ENCODE measurements at regions not wholly inside any gene's neighbourhood (a gene's known extent, or its start where the extent isn't known, plus 50 kb on each side); places are given as distances from the start of the nearest gene placed in this dataset.

DNA sequence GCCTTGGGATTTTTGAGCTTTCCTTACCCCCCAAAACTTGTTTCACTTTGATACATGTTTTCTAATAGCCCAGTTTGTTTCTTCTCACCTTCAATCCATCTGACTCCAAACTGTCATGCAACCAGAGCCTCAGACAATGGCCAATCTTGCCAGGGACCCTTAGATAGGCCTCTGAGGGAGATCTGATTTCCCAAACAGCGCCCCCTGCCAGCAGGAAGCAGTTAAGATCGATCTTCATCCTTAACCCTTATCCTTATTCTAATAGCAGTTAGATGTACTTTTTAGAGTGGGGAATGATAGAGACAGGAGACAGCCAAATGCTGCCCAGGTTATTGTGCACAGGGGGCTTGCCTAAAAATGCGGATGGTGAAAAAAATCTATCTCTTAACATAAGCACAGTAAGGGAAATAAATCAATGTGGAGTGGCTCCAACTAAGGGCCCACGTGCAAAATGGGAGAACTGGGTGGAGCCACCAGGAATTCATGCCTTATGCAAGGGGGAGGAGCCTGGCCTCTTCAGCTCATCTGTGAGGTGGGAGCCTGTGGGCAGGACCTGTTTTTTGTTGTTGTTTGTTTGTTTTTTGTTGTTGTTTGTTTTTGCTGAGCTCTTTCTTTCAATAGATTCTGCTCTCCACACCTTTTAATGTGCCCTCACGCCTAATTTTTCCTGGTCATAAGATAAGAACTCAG, 833.6 kb upstream of the AGA start:
- H3K36me3 ChIP-seq (ENCODE audit: insufficient read depth, low read length): no peaks in the 10 kb centered on the region
- no peaks in the 10 kb centered on the region for H3K4me1 ChIP-seq (ENCODE audit: insufficient read depth, low read length)
- WGBS: 87% methylated on average over 3 of the region's 5 CpGs

GRCh38 chr4:178280362-178280761, 838.1 kb upstream of the AGA start:
- Histone ChIP-seq H3K27ac (ENCODE audit: low read depth, low read length) (no peak overlapping the region), H3K4me1 (ENCODE audit: insufficient read depth, low read length) (no peaks in the 10 kb centered on the region), H3K27me3 (ENCODE audit: insufficient read depth, low read length) (no peaks in the 10 kb centered on the region), H3K9ac (ENCODE audit: low read depth, low read length) (no peak overlapping the region), H3K9me3 (ENCODE audit: insufficient read depth, low read depth, low read length) (no peaks in the 10 kb centered on the region), H3K4me3 (ENCODE audit: low read length) (no peak overlapping the region), H3K36me3 (ENCODE audit: insufficient read depth, low read length) (no peaks in the 10 kb centered on the region)
- WGBS: 87% methylated on average over 4 of the region's 4 CpGs

More for the DNA sequence above, 833.6 kb upstream of the AGA start:
- Histone ChIP-seq H3K9me3 (ENCODE audit: insufficient read depth, low read depth, low read length) (no peaks in the 10 kb centered on the region), H3K27ac (ENCODE audit: low read depth, low read length) (no peak overlapping the region), H3K9ac (ENCODE audit: low read depth, low read length) (no peak overlapping the region), H3K4me3 (ENCODE audit: low read length) (no peak overlapping the region), H3K27me3 (ENCODE audit: insufficient read depth, low read length) (no peaks in the 10 kb centered on the region)

- Histone ChIP-seq H3K27ac (ENCODE audit: low read depth, low read length) (no peak overlapping the region), H3K9me3 (ENCODE audit: insufficient read depth, low read depth, low read length) (no peaks in the 10 kb centered on the region), H3K4me3 (ENCODE audit: low read length) (no peak overlapping the region), H3K9ac (ENCODE audit: low read depth, low read length) (no peak overlapping the region), H3K4me1 (ENCODE audit: insufficient read depth, low read length) (no peaks in the 10 kb centered on the region), H3K36me3 (ENCODE audit: insufficient read depth, low read length) (no peaks in the 10 kb centered on the region), H3K27me3 (ENCODE audit: insufficient read depth, low read length) (no peaks in the 10 kb centered on the region)
These were observed 846.2 kb upstream of the AGA start for GRCh38 chr4:178288462-178288861.

GRCh38 chr4:178293601-178294000, 851.4 kb upstream of the AGA start:
- WGBS: 97% methylated on average over 5 of the region's 6 CpGs
- Histone ChIP-seq H3K9ac (ENCODE audit: low read depth, low read length) (no peak overlapping the region), H3K9me3 (ENCODE audit: insufficient read depth, low read depth, low read length) (no peaks in the 10 kb centered on the region), H3K36me3 (ENCODE audit: insufficient read depth, low read length) (no peaks in the 10 kb centered on the region), H3K4me3 (ENCODE audit: low read length) (no peak overlapping the region), H3K27ac (ENCODE audit: low read depth, low read length) (no peak overlapping the region), H3K4me1 (ENCODE audit: insufficient read depth, low read length) (no peaks in the 10 kb centered on the region), H3K27me3 (ENCODE audit: insufficient read depth, low read length) (no peaks in the 10 kb centered on the region)

DNA sequence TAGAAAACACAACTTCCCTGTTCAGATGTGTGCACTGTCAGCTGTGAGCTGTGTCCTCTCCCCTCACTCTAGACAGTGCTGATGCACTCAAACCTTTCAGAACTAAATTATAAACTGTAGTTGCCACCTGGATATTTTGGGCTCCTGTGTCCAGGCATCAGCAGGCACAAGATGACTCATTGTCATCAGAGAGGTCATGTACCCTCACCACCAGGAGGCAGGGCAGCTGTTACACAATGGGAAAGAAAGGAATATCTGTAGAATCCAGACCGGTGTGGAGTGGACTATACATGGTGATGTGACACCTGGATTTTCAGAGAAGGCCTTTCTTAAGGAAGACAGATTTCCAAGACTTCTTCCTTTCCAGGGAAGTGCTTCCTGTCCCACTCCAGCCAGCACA, 854.4 kb upstream of the AGA start:
- Histone ChIP-seq H3K9ac (ENCODE audit: low read depth, low read length) (no peak overlapping the region), H3K36me3 (ENCODE audit: insufficient read depth, low read length) (no peaks in the 10 kb centered on the region), H3K4me1 (ENCODE audit: insufficient read depth, low read length) (no peaks in the 10 kb centered on the region), H3K27me3 (ENCODE audit: insufficient read depth, low read length) (no peaks in the 10 kb centered on the region), H3K9me3 (ENCODE audit: insufficient read depth, low read depth, low read length) (no peaks in the 10 kb centered on the region), H3K27ac (ENCODE audit: low read depth, low read length) (no peak overlapping the region), H3K4me3 (ENCODE audit: low read length) (no peak overlapping the region)
- WGBS: 76% methylated on average over 1 of the region's 1 CpG

DNA sequence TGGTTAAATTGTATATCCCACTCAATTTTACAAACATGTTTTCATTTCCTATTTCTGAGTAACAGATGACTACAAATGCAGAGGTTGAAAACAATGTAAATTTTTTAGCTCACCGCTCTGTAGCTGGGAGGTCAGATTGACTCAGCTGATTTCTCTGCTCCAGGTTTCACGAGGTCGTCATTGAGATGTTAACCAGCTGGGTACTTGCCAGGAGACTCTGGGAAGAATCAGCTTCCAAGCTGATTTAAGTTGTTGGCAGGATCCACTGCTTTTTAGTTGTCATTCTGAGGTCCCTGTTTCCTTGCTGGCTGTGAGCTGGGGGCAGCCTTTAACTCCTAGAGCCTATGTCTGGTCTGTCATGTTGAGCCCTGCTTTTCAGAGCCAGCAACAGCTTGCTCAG, 864.3 kb upstream of the AGA start:
- Histone ChIP-seq H3K36me3 (ENCODE audit: insufficient read depth, low read length) (no peaks in the 10 kb centered on the region), H3K4me1 (ENCODE audit: insufficient read depth, low read length) (peaks cover 8% of the 10 kb centered on the region; the same call in 1 of the 2 replicates), H3K9me3 (ENCODE audit: insufficient read depth, low read depth, low read length) (no peaks in the 10 kb centered on the region), H3K27ac (ENCODE audit: low read depth, low read length) (peak overlapping the region; percentile 20; the same call in 1 of the 2 replicates), H3K9ac (ENCODE audit: low read depth, low read length) (no peak overlapping the region), H3K27me3 (ENCODE audit: insufficient read depth, low read length) (no peaks in the 10 kb centered on the region), H3K4me3 (ENCODE audit: low read length) (no peak overlapping the region)
- 35% methylated on average over 3 of the region's 3 CpGs for WGBS

DNA sequence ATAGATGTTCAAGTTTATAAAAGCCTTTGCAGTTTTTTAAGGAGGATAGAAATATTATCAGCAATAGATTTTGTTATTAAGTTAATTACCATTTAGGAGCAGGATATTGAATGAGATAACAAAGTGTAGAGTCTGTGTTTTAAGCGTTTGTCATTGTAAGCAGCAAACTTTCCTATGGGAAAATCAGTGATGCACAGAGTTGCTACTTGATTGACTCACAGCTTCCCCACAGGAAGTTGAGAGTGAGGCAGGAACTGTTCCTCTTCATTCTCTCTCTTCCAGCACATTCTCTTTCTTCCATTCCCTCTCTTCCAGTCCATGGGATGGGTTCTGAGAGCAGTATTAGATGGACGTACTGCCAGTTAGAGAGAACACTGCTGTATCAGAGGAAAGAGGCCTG, 867.7 kb upstream of the AGA start:
- no peak overlapping the region for H3K9ac ChIP-seq (ENCODE audit: low read depth, low read length)
- 87% methylated on average over 2 of the region's 2 CpGs for WGBS
- H3K27ac ChIP-seq (ENCODE audit: low read depth, low read length): no peak overlapping the region
- H3K36me3 ChIP-seq (ENCODE audit: insufficient read depth, low read length): no peaks in the 10 kb centered on the region
- peaks cover 8% of the 10 kb centered on the region; the same call in 1 of the 2 replicates for H3K4me1 ChIP-seq (ENCODE audit: insufficient read depth, low read length)
- H3K27me3 ChIP-seq (ENCODE audit: insufficient read depth, low read length): no peaks in the 10 kb centered on the region
- H3K9me3 ChIP-seq (ENCODE audit: insufficient read depth, low read depth, low read length): no peaks in the 10 kb centered on the region
- no peak overlapping the region for H3K4me3 ChIP-seq (ENCODE audit: low read length)

DNA sequence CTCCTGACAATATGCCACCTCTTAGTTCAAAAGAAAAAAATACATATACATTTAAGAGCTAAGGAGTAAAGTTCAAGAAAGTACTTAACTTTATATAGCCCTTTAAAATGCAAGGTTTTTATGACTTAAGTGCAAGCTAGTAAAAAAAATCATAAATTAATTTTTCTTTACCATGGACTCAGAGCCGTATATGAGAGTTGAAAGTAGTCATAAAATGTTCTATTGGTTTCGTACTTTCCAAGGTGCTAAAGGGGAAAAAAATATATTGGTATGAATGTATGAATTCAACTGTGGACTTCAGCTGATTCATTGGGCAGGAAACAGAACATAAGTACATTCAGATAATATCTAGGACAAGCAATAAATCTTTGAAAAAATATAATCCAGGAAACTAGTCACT, 869.8 kb upstream of the AGA start:
- Histone ChIP-seq H3K9ac (ENCODE audit: low read depth, low read length) (no peak overlapping the region), H3K9me3 (ENCODE audit: insufficient read depth, low read depth, low read length) (no peaks in the 10 kb centered on the region), H3K4me3 (ENCODE audit: low read length) (no peak overlapping the region), H3K36me3 (ENCODE audit: insufficient read depth, low read length) (no peaks in the 10 kb centered on the region), H3K27me3 (ENCODE audit: insufficient read depth, low read length) (no peaks in the 10 kb centered on the region), H3K4me1 (ENCODE audit: insufficient read depth, low read length) (peaks cover 1% of the 10 kb centered on the region; the same call in 1 of the 2 replicates), H3K27ac (ENCODE audit: low read depth, low read length) (no peak overlapping the region)
- WGBS: 98% methylated on average over 2 of the region's 2 CpGs

DNA sequence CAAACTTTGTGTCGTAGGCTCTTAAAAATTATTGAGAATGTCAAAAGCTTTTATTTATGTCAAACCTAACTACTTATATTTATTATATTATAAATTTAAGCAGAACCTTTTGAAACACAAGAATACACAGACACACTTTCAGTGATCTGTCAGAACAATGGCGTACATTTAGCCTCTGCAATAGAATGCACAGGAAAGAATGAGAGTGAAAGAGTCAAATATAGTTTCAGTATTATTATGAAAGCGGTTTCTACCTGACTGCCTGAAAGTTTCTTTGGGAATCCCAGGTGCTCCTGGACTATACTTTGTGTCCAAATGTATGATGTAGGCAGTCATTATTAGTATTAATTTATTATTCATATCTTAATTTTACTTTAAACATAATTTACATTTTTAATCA, 872.0 kb upstream of the AGA start:
- 96% methylated on average over 3 of the region's 3 CpGs for WGBS

GRCh38 chr4:178316211-178316610, 874.0 kb upstream of the AGA start:
- WGBS: 94% methylated on average over 2 of the region's 2 CpGs
- Histone ChIP-seq H3K27ac (ENCODE audit: low read depth, low read length) (no peak overlapping the region), H3K4me1 (ENCODE audit: insufficient read depth, low read length) (no peaks in the 10 kb centered on the region), H3K9ac (ENCODE audit: low read depth, low read length) (no peak overlapping the region), H3K9me3 (ENCODE audit: insufficient read depth, low read depth, low read length) (no peaks in the 10 kb centered on the region; the same call in 1 of the 2 replicates), H3K4me3 (ENCODE audit: low read length) (no peak overlapping the region), H3K27me3 (ENCODE audit: insufficient read depth, low read length) (no peaks in the 10 kb centered on the region), H3K36me3 (ENCODE audit: insufficient read depth, low read length) (no peaks in the 10 kb centered on the region)

More for the DNA sequence above, 872.0 kb upstream of the AGA start:
- no peaks in the 10 kb centered on the region for H3K27me3 ChIP-seq (ENCODE audit: insufficient read depth, low read length)
- no peaks in the 10 kb centered on the region for H3K4me1 ChIP-seq (ENCODE audit: insufficient read depth, low read length)
- no peak overlapping the region for H3K9ac ChIP-seq (ENCODE audit: low read depth, low read length)
- no peaks in the 10 kb centered on the region for H3K36me3 ChIP-seq (ENCODE audit: insufficient read depth, low read length)
- H3K4me3 ChIP-seq (ENCODE audit: low read length): no peak overlapping the region
- no peak overlapping the region for H3K27ac ChIP-seq (ENCODE audit: low read depth, low read length)
- no peaks in the 10 kb centered on the region for H3K9me3 ChIP-seq (ENCODE audit: insufficient read depth, low read depth, low read length)

DNA sequence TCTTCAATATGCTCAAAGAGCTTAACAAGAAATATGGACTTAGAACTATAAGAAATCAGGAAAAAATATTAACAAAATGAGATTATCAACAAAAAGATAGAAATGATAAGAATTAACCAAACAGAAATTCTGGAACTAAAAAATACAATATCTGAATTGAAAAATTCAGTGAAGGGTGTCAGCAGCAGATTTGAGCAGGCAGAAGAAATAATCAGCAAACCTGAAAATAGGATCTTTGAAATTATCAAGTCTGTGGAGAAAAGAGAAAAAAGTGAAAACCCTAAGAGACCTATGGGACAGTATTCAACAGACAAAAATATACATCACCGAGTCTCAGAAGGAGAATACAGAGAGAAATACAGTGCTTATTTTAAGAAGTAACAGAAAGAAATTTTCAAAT, 877.8 kb upstream of the AGA start:
- H3K9me3 ChIP-seq (ENCODE audit: insufficient read depth, low read depth, low read length): no peaks in the 10 kb centered on the region; the same call in 1 of the 2 replicates
- no peak overlapping the region for H3K27ac ChIP-seq (ENCODE audit: low read depth, low read length)
- no peaks in the 10 kb centered on the region for H3K27me3 ChIP-seq (ENCODE audit: insufficient read depth, low read length)
- no peaks in the 10 kb centered on the region for H3K36me3 ChIP-seq (ENCODE audit: insufficient read depth, low read length)
- no CpG with 5 or more reads among the region's 1 CpG for WGBS
- H3K4me3 ChIP-seq (ENCODE audit: low read length): no peak overlapping the region
- H3K9ac ChIP-seq (ENCODE audit: low read depth, low read length): no peak overlapping the region
- no peaks in the 10 kb centered on the region for H3K4me1 ChIP-seq (ENCODE audit: insufficient read depth, low read length)

All from HUES64 (cell line).